Dermis blood vessel endothelial cell (primary cell): ENCODE measurements at regions not wholly inside any gene's neighbourhood (a gene's known extent, or its start where the extent isn't known, plus 50 kb on each side); places are given as distances from the start of the nearest gene placed in this dataset.
"Not testable (repeated sequence)": the region's sequence is repeated elsewhere in the genome, so short reads cannot be mapped to it uniquely, and the experiment has no call there.

Experiments
- DNase-seq: peaks from one replicate; pipeline ENCODE4 v3.0.0; 2010

DNA sequence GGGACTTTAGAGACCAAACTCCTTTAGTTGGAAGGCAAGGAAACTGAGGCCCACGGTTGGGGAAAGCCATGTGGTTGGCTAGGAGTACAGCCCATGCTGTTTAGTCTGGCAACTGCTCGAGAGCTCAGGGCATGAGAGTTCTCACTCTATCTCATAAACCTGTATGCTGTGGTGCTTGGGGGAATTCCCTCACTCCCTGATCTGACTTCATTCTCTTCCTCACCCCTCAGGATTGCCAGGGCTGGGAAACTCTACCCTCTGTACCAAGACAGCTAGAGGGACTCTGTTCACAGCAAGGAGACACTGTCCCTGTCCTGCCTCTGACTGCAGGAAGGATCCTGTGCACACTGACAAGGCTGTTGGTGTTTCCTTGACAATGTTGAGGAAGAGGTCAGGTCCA, 230.2 kb downstream of the ZNF621 start:
- no peak for DNase-seq

DNA sequence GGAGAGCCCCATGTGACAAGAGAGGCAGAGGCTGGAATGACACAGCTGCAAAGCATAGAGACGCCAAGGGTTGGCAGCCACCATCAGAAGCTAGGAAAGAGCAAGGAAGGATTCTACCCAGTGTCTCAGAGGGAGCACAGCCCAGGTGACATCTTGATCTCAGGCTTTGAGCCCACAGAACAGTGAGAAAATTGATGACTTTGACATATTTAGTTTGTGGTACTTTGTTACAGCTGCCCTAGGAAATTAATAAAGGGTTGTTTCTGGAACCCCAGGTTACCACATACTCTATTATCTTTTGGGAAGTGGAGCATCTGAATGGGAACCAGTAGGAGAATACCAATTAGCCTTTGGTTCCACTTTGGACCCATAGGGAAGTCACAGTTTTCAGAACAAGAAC, 231.7 kb downstream of the ZNF621 start:
- DNase-seq: no peak

DNA sequence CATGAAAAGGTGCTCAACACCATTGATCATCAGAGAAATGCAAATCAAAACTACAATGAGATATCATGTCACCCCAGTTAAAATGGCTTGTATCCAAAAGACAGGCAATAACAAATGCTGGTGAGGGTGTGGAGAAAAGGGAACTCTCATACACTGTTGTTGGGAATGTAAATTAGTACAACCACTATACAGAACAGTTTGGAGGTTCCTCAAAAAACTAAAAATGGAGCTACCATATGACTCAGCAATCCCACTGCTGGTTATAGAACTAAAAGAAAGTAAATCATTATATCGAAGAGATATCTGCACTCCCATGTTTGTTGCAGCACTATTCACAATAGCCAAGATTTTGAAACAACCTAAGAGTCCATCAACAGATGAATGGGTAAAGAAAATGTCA, 238.0 kb downstream of the ZNF621 start:
- not testable (repeated sequence) for DNase-seq

DNA sequence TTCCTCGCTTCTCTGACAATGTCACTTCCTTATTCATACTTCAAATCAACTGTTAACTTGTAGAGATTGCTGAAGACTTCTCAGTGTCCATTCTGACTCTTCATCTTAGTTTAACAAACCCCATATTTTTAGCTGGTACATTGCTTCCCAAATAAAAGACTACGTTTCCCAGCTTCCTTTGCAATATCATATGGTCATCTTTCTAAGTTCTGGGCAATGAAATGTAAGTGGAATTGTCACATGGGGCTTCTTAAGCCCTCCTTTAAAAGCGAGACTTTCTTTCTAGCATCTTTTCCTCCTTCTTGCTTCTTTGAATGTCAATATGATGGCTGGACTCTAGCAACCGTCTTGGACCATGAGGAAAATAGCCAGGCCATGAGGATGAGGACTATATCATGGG, 239.0 kb downstream of the ZNF621 start:
- no peak for DNase-seq

DNA sequence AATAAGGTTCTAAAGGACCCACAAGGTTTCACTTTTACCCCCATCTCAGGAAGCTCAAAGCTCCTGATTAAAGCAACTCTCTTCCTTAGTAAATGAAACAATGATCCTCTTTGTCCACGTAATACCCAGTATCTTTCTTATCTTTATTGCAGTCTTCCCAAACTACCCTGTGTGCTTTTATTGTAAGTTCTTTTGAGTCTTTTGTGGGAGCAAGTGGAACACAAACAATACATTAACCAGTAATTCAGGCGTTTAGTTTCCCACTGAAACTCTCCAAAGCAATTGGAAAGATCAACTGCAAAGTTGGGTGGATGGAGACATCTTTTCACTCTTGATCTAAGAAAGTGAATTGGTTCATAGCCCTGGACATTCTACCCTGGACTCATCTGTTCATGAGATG, 240.0 kb downstream of the ZNF621 start:
- no peak for DNase-seq

DNA sequence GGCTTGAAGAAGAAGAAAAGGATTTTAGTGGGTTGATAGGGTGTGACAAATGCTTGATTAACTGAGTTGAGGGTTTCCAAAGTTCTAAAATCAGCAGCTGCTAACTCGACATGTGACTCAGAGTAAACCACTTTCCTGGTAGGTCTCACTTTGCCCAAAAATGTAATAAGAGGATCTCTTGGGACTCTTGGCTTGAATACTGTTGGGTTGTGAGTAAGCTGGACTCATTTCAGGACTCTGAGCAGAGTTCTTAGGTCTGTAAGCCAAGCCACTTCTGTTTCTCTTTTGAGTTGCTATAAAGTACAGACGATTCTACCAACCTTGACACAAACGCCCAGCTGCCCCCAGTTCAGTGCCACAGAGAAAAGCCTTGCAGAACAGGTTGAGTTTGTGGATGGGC, 241.1 kb downstream of the ZNF621 start:
- DNase-seq: no peak

DNA sequence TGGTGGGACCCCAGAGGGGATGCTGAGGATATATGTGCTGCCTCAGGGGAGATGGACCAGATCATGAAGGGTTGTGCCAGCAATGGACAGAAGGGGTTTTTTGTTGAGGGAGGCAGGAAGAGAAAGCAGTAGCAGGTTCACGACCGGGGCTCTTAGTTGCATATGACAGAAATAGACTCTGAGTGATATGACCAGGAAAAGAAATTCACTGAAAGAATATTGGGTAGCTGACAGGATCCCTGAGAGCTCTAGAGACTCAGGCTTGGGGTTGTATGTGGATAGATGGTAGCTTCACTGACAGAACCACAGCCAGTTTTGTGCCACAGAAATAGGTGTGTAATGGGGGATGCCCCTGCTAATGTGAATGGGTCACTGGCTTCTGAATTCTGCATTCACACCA, 241.6 kb downstream of the ZNF621 start:
- no peak for DNase-seq

DNA sequence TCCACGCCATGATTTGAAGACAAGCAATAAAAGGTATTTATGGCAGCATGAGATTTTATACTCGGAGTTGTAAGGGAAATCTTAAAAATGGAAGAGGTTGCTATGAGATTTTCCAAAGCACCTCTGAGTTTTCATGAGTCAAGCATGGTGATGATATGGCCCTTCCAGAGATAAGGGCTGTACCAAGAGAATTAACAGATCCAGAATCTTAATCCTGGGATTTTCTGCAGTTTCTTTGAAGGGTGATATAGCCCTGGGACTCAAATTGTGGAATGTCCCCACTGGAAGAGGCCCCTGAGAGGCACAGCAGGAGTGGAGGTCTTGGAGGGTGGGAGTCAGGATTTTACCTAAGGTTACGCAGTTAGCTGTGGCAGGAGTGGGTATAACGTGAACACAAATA, 243.3 kb downstream of the ZNF621 start:
- no peak for DNase-seq

DNA sequence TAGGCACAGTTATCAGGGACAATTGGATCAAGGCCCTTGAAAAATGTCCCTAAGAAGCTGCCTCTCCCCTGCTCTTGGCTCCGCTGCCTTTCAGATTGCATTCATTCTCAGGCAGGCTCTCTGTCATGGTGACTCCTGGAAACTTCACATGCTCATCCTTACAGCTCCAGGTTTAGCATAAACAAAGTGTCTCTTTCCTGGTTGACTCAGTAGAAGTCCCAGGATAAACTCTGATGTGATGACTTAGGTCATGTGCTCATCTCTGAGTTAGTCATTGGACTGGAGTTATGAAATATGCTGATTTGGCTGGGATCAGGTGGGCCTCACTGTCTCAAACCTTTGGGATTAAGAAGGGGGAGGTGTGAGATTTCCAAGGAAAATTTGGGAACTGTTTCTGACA, 243.8 kb downstream of the ZNF621 start:
- DNase-seq: no peak

DNA sequence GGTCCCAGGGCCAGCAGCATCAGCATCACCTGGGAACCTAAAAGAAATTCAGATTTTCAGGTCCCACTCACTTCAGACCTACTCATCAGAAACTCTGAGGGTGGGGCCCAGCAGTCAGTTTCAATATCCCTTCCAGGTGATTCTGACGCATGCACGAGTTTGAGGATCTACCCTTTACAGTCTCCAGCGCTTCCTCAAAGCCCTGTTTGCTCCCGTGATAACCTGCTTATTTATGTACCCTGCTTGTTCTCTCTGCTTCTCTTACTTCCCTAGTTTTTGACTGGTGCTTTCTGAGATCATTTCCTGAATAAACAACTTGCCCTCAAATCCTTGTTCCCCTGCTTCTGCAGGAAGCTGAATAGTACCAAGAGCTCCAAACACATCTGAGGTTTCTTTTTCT, 245.3 kb downstream of the ZNF621 start:
- peak; percentile 25 for DNase-seq

DNA sequence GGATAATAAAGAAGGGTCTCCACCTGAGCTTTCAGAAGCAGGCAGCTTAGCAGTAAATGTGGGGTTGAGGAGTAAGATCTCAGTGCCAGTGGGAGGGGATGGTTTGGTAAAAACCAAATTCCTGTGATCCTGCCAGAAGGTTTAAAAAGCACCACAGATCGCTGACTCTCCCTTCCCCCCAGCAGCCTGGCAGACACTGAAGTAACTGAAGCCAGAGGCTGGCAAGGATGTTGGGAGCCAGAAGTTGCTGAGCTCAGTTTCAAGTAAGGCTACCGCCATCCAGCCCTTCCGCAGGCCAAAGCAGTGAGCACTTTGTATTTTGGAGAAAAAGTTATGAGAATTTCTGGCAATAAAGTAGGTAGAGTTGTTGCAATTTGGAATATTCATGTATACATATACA, 246.4 kb downstream of the ZNF621 start:
- no peak for DNase-seq

DNA sequence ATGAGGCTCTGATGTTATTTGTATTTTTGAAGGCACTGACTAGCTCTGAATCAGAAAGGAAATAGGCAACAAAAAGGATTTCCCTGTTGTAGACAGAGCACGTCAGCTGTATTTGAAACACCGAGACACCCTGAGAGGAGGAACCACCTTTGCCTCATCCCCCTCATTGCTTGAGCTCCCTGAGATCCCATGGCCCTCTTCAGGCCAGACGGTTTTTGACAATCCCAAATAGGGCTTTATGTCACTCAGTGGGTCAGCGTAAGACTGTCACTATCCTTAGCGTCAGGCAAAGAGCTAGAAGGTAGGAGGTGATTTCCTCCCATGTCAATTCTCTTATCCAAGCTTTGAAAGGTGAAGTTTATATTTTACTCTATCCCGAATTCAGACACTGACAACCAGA, 254.3 kb downstream of the ZNF621 start:
- DNase-seq: peak; percentile 21

DNA sequence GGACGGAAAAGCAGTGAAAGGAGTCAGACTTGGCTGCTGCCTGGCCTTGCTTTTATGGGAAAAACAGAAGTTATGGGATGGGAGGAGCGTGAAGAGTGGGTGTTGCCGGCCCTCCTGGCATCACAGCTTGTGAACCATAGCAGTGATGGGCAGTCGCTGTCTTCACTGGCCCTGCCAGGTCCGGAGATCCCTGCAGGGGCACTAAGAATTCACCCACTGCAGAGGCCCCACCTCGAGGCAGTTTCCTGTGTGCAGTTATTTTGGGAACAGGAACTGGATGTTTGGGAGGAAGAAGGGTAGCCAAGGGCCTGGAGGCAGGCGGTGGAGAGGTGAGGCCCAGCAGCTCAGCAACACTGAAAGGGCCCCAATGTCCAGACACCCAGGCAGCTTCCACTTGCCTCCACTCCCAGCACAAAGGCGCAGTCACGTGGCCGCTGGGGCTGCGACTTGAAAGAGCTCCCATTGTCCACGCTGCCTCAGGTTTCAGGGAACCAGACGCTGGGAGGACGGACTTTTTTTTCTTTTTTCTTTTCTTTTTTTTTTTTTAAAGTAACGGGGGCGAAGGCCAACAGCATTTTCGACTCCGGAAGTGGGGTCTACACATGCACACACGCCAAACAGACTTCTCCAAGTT, 255.6 kb downstream of the ZNF621 start:
- peak; percentile 60 for DNase-seq

DNA sequence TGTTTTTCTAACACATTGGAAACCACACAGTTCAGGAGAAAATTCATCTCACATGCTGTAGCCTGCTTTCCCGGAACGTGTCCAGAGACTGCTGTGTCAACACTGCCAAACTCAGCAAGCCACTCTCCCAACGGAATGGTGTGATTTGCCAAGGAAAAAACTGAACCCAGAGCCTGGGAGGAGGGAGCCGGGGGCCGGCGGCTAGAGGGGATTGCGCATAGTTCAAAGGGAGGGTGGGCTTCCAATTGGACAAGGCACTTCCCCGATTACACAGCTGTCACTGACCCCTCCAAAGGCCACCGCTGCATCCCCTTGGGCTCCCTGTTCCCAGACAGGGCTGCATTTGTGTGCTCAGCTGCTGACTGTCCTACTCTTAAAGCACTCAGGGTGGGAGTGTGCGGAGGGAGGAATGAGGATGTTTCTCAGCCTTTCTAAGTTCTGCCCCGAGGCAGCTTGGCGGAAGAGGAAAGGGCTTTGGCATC, 256.2 kb downstream of the ZNF621 start:
- no peak for DNase-seq

DNA sequence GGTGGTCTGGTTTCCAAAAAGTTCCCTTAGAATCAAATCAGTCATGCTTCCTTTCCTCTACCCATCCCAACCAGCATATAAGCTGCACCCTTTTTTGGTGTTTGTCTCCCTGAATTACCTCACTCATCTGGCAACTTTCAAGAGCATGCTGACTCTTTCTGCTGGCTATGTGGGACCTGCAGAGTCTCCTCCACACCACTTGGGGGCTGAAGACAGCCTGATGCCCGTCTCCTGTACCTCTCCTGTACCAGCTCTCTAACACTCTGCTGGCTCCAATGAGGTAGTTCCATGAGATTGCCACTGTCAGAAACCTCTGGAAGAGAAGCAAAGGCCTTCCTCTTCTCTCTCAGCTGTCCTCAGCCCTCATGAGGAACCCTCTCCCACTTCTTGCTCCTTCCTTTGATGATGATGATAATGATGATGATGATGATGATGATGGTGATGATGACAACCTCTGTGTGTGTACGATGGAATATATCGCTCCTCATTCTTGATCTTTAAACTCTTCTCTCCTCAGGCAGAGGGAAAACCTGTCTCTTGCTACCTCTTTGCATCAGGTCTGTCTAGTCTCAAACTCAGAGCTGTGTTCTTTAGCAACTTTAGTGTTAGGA, 257.5 kb downstream of the ZNF621 start:
- peak; percentile 5 for DNase-seq

DNA sequence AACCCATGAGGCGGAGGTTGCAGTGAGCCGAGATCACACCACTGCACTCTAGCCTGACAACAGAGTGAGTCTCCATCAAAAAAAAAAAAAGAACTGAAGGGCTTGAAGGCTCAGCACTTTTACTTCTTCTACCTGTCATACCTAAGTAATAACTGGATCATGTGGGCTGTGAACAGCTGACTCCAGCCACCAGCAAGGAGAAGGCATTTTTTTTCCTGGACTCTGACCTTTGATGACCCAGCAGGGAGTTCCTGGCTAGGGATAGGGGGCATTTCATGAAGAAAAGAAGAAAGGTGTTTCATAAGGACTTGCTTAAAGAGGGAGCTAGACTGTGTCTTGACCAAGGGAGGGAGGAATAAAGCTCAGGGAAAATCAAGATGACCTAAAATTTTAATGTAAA, 266.0 kb downstream of the ZNF621 start:
- DNase-seq: no peak

DNA sequence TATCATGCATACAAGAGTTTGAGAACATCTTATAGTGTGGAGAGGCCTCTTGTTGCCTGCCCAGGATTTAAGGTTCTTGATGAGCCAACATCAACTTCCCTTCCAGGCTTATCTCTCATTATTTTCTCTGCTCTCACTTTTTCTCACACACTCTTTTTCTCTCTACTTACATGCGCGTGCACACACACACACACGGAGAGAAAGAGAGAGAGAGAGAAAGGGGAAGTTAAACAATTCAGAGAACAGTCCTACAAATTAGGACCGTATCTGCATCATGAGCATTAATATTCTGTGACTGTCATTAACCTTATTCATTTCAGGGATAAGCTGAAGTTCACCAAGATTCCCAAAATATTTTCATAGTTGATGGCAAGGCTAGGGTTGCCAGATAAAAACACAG, 269.0 kb downstream of the ZNF621 start:
- no peak for DNase-seq

DNA sequence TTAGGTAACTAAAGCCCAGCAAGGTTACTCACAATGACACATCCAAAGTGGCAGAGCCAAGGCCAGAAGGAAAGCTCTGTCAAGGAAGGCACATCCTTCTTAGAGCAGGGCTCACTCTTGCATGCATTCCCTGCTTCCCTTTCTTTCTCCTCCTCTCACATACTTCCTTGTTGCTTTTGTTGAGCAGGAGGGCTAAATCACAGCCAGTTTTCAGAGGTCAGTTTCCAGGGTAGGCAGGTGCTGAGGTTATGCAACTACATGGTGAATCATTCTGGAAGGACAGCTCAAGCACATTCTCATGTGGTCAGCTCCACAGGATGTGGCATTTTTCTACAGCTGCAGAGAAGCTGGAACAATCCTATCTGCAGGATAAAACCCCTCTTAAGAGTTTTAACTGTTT, 275.6 kb downstream of the ZNF621 start:
- DNase-seq: peak; percentile 50

DNA sequence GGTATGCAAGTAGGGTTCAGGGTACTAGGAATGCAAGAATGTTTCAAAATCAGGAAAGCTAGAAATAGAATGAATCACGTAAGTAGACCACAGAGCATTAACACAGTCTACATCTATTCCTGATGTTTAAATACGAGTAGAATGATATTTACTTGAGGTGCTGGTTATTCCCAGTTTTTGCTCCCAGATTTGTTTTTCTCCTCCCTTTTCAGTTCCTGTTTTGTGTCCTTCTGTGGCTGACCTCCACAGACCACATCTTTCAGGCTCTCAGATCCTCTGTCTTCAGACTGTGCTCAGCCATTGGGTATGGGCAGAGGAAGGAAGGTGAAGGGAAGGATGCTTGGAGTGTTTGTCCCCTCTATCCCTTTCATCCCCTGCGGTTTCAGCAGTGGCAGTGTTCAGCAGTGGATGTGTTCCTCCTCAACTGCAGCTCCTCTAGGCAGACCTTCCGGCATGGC, 276.6 kb downstream of the ZNF621 start:
- no peak for DNase-seq

DNA sequence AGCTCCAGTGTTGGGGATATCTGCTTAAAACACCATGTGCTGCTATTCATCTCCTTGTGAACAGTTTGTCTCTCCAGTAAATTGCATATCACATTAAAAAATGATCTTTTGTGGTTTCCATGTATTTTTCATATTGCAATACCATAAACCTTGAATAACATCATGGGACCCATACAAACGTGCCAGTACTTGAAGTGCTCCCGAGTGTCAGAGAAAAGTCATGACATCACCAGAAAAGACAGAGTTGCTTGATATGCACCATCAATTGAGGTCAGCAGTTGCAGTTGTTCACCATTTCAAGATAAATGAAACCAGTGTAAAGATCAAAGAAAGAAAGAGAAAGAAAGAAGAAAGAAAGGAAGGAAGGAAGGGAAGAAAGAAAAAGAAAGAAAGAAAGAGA, 278.6 kb downstream of the ZNF621 start:
- no peak for DNase-seq

DNA sequence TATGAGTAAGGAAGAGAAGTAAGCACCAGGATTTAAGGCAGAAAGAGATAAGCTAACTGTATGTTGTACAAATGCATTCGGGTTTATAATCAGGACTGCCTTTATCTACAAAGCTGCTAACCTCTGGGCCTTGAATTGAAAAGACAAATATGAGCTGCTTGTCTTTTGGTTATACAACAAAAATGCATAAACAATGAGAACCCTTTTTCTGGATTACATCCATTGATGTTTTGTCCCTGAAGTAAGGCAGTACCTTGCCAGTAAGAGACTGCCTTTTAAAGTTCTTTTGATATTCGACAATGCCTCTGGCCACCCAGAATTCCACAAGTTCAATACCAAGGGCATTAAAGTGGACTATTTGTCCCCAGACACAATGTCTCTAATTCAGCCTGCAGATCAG, 280.7 kb downstream of the ZNF621 start:
- DNase-seq: no peak

DNA sequence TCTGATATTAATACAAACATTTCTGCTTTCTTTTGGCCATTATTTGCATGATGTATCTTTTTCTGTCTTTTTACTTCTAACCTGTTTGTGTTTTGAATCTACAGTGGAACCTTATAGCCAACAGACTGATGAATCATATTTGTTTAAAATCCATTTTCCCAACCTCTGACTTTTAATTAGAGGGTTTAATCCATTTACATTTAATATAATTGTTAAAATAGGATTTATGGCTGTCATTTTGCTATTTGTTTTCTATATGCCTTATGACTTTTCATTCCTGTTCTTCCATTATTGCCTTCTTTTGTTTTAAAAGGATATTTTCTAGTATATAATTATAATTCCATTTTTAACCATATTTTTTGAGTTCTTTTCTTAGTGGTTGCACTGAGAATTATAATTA, 286.1 kb downstream of the ZNF621 start:
- no peak for DNase-seq

DNA sequence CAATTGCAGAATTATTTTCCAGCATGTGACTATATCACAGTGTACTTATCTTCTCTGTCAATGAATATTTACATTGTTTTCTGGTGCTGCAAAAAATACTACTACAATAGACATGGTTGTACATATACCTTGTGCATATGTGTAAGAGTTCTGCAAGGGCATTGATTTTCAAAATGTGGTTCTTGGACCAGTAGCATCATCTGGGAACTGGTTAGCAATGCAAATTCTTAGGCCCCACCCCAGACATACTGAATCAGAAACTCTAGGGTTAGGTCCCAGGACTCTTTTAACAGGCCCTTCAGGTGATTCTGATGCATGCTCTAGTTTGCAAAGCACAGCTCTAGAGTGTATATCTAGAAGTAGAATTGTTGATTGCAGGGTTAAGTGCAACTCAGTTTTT, 292.3 kb downstream of the ZNF621 start:
- no peak for DNase-seq

DNA sequence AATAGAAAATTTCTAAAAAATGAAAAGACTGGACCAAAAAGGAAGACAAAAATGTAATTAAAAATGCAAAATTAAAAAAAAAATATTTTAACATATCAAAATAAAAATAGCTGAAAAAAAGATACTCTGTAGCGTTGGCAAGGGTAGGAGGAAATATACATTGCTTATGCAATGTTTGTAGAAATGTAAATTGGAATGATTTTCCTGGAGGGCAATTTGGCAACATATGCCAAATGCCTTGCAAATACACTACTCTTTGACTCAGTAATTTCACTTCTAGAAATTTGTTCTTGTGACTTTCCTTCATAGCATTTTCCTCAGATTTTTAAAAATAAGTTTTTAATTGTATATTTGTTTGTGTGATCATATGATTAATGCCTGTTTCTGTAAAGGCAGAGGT, 296.6 kb downstream of the ZNF621 start:
- no peak for DNase-seq

DNA sequence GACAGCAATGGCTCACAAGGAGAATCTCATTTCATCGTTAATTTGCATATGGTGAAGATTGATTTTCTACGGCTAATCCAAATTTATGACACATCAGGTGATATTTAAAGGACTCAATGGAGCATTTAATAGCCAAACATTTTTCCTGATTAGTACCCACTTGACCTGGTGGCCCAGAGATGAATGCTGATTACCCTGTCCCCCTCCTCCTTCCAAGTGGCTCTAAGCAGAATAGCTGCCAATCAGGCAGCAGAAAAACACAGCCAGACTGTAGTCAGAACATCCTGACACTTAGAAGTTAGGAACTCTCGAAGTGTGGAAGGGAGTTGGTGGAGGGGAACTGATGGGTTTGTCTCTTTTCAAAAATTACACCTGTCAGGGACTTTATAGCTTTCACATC, 302.5 kb downstream of the ZNF621 start:
- no peak for DNase-seq
